AG10803 (cell line): ENCODE measurements at regions not wholly inside any gene's neighbourhood (a gene's known extent, or its start where the extent isn't known, plus 50 kb on each side); places are given as distances from the start of the nearest gene placed in this dataset.

Experiments used
- DNase-seq: peaks from one replicate; pipeline ENCODE4 v3.0.0; 2010; ENCODE audit warnings: low read depth
- H3K4me3 ChIP-seq: 2 replicates; pipeline ENCODE4 v1.5.1; 2011; ENCODE audit warnings: mild to moderate bottlenecking, low read length, control low read depth
- TF ChIP-seq, protein P1 (sequence below): conservative IDR thresholded peaks from 2 replicates; pipeline ENCODE4 v1.5.1; 2011; ENCODE audit warnings: mild to moderate bottlenecking, low read length, control low read depth, inconsistent platforms

- DNase-seq = peak; percentile 43
- TF ChIP-seq, protein P1, sequence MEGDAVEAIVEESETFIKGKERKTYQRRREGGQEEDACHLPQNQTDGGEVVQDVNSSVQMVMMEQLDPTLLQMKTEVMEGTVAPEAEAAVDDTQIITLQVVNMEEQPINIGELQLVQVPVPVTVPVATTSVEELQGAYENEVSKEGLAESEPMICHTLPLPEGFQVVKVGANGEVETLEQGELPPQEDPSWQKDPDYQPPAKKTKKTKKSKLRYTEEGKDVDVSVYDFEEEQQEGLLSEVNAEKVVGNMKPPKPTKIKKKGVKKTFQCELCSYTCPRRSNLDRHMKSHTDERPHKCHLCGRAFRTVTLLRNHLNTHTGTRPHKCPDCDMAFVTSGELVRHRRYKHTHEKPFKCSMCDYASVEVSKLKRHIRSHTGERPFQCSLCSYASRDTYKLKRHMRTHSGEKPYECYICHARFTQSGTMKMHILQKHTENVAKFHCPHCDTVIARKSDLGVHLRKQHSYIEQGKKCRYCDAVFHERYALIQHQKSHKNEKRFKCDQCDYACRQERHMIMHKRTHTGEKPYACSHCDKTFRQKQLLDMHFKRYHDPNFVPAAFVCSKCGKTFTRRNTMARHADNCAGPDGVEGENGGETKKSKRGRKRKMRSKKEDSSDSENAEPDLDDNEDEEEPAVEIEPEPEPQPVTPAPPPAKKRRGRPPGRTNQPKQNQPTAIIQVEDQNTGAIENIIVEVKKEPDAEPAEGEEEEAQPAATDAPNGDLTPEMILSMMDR = no peak
These were observed 167.3 kb upstream of the GMDS start for GRCh38 chr6:2412731-2413130.

DNA sequence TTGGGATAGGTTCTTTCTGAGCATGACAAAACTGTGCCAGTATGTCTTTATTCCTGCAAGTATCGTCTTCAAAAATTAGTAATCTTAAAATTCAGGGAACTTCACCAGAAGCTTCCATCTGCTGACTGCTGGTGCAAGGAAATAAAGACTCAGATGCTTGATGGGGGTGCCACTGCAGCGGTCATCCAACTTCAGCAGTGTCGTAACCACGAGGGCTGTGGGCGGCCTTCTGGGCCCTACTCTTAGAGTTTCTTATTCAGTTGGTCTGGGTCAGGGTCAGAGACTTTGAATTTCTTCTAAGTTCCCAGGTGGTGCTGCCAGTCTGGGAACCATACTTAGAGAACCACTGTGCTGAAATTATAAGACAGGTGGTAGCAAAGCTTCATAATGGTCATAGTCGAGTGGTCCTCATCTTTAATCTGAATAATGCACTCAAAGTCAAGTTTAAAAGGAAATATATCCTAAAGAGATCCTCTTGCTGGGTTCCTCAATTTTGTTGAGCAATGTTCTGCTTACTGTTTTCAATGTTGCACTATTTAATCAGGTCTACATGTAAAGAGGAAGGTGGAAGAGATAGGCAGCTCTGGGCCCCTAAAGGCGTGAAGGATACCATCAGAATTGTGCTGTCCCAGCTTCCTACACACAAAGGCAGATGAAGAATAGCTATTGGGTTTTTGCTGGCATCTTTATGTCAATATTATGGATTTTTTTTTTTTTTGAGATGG lies 165.4 kb upstream of the GMDS start:
- TF ChIP-seq, protein P1 = no peak
- DNase-seq = no peak

More at GRCh38 chr6:2412731-2413130, 167.3 kb upstream of the GMDS start:
- H3K4me3 ChIP-seq = no peak overlapping the region

DNA sequence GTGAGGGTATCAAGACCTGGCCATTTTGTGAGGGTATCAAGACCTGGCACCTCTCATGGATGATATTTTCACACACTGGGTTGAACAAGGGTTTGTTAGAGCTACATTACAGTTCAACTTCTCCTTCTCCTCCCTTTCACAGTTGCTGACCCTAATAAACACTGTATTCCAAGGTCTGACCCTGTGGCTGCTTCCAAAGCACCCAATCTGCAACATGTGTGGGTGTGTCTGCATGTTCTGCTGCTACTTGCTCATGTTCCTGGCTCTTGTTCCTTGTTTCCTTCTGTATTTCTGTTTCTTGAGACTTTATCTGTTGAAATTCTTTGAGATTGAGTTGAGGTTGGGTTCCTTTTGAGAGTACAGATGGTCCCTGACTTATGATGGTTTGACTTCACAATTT lies 162.1 kb upstream of the GMDS start:
- H3K4me3 ChIP-seq = no peak overlapping the region
- TF ChIP-seq, protein P1 = no peak
- DNase-seq = no peak

More for the DNA sequence above, 165.4 kb upstream of the GMDS start:
- H3K4me3 ChIP-seq = no peak overlapping the region

- no peak overlapping the region for H3K4me3 ChIP-seq
- no peak for DNase-seq
- TF ChIP-seq, protein P1 = no peak
These were observed 159.0 kb upstream of the GMDS start for GRCh38 chr6:2404211-2404929.

DNA sequence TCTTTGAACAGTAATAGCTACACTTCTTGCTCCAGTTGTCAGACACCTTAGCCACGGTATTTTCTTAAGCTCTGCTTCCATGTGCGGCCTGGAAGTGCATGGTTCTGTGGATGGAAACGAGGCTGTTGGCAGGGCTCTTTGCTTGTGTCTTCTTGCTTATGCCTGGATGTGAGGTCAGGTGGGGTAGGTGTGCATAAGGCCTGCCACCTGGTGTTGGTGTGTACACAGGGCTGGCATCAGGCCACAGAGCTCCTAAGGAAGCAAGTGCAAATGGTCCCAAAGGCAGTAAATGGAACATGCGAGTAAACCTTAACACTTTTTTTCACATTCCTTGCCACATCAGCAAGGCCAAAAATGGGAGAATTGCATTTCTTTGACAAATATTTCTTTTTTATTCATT lies 158.1 kb upstream of the GMDS start:
- TF ChIP-seq, protein P1 = no peak
- no peak overlapping the region for H3K4me3 ChIP-seq
- no peak for DNase-seq

- DNase-seq = peak; percentile 73
- peak overlapping the region; percentile 26 for H3K4me3 ChIP-seq
- TF ChIP-seq, protein P1 = no peak
These were observed 151.6 kb upstream of the GMDS start for GRCh38 chr6:2396846-2397630.
